ENCODE measurements at regions not wholly inside any gene's neighbourhood (a gene's known extent, or its start where the extent isn't known, plus 50 kb on each side); places are given as distances from the start of the nearest gene placed in this dataset.

DNA sequence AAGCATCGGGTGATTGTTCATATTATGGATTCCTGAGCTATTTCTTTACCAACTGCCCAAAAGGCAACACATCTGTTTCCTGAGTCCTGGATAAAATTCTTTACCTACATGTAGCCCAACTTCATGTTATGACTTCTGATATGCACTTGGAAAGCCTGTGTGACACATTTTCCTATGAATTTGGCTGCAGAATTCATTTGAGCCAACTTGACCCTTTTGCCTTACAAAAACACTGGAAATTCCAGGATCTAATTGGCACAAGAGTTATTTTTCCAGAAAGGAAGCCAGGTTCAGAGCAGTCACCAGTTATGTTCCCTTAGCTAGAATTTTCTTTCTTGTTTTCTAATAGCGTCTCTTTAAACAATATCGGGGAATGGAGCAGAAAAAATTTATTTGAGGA lies 202.5 kb upstream of the LRIG3 start:
- no peaks in the 10 kb centered on the region for H3K27me3 ChIP-seq
- TF ChIP-seq, protein P1, sequence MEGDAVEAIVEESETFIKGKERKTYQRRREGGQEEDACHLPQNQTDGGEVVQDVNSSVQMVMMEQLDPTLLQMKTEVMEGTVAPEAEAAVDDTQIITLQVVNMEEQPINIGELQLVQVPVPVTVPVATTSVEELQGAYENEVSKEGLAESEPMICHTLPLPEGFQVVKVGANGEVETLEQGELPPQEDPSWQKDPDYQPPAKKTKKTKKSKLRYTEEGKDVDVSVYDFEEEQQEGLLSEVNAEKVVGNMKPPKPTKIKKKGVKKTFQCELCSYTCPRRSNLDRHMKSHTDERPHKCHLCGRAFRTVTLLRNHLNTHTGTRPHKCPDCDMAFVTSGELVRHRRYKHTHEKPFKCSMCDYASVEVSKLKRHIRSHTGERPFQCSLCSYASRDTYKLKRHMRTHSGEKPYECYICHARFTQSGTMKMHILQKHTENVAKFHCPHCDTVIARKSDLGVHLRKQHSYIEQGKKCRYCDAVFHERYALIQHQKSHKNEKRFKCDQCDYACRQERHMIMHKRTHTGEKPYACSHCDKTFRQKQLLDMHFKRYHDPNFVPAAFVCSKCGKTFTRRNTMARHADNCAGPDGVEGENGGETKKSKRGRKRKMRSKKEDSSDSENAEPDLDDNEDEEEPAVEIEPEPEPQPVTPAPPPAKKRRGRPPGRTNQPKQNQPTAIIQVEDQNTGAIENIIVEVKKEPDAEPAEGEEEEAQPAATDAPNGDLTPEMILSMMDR (IDR thresholded peaks at IDR 0.05), result no peak

DNA sequence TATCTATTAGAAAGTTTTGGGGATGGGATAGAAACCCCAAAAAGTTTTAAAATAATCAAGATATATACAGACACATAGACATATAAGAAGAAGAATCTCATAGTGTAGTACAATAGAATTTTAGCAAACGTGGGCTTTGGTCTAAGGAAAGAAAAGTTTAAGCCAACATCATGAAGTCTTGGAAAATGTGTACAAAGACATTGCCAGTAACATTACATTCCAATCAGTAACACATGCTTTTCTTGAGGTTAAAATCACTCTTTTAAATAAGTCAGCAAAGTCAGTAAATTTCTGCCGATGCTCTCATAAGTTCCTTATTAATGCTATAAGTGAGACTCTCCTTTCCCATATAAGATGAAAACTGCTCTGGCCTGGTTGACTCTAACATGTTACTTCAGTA lies 201.1 kb upstream of the LRIG3 start:
- no peak overlapping the region for H3K27ac ChIP-seq
- H3K4me3 ChIP-seq (ENCODE audit: low read depth in 1 of 2, low read length in 1 of 2), result no peak overlapping the region
- no peaks in the 10 kb centered on the region for H3K4me1 ChIP-seq (ENCODE audit: control insufficient read depth in 1 of 2, insufficient read depth in 1 of 2, low read depth in 1 of 2, low read length in 1 of 2)
- no peaks in the 10 kb centered on the region for H3K36me3 ChIP-seq
- H3K9me3 ChIP-seq, result no peaks in the 10 kb centered on the region
- TF ChIP-seq, protein P1 (IDR thresholded peaks at IDR 0.05), result no peak
- no peaks in the 10 kb centered on the region for H3K27me3 ChIP-seq

More for the DNA sequence above, 202.5 kb upstream of the LRIG3 start:
- Histone ChIP-seq H3K4me3 (ENCODE audit: low read depth in 1 of 2, low read length in 1 of 2) (no peak overlapping the region), H3K27ac (no peak overlapping the region), H3K36me3 (no peaks in the 10 kb centered on the region), H3K4me1 (ENCODE audit: control insufficient read depth in 1 of 2, insufficient read depth in 1 of 2, low read depth in 1 of 2, low read length in 1 of 2) (no peaks in the 10 kb centered on the region), H3K9me3 (no peaks in the 10 kb centered on the region)

DNA sequence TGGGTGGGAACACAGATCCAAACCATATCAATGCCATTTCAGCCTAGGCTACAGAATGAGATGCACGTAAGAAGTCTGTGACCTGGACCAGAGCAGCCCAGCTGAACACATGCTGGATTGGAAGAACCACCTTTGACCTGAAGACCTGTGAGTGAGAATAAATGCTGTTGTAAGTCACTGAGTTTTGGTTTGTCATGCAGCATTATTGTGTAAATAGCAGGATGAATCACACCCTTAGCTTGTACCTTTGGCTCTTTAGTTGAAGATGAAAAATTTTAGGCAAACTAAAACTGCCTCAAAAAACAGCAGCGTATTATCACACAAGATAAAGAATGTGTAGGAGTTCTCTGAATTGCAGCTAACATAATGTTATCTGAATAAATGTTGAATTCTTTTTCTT lies 199.4 kb upstream of the LRIG3 start:
- H3K27ac ChIP-seq, result no peak overlapping the region
- H3K4me1 ChIP-seq (ENCODE audit: control insufficient read depth in 1 of 2, insufficient read depth in 1 of 2, low read depth in 1 of 2, low read length in 1 of 2), result no peaks in the 10 kb centered on the region
- no peaks in the 10 kb centered on the region for H3K27me3 ChIP-seq
- TF ChIP-seq, protein P1 (IDR thresholded peaks at IDR 0.05), result no peak
- no peaks in the 10 kb centered on the region for H3K9me3 ChIP-seq
- no peaks in the 10 kb centered on the region for H3K36me3 ChIP-seq
- no peak overlapping the region for H3K4me3 ChIP-seq (ENCODE audit: low read depth in 1 of 2, low read length in 1 of 2)

DNA sequence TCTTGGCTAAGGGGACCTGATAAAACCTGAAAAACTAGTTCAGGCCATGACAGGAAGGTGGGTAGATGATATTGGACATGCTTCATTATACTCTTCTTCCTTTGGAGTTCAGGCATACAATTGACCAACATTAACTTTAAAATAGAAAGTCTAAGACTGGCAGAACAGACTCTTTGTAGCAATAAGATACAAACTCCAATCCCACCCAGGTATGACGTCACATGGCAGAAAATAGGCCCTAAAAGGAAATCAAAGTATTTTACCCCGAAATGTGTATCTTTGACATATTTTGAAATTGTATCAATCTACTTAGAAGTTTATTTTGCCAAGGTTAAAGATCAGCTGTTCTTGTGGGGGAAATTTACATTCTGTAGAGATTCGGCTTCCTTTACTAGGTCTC lies 198.1 kb upstream of the LRIG3 start:
- Histone ChIP-seq H3K27me3 (no peaks in the 10 kb centered on the region), H3K36me3 (no peaks in the 10 kb centered on the region), H3K4me3 (ENCODE audit: low read depth in 1 of 2, low read length in 1 of 2) (no peak overlapping the region), H3K4me1 (ENCODE audit: control insufficient read depth in 1 of 2, insufficient read depth in 1 of 2, low read depth in 1 of 2, low read length in 1 of 2) (no peaks in the 10 kb centered on the region), H3K27ac (no peak overlapping the region), H3K9me3 (no peaks in the 10 kb centered on the region)
- TF ChIP-seq, protein P1 (IDR thresholded peaks at IDR 0.05), result no peak

DNA sequence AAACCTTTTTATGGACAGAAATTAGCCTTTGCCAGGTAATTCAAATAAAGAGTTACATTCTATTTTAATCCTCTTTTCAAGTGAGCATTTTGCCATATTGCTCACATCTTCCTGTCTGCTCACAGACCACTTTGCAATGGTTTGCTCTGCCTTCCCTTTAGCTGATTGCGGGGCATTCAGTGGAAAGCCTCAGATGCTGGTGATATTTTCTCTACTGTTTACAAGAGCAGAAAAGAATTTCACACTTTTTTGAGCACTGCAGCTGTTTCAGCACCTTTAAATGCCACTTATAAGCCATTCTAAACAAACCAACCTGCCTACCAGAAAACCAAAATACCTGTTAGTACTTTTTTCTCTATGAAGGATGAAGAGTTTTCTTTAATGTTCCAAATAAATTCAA lies 195.7 kb upstream of the LRIG3 start:
- TF ChIP-seq, protein P1 (IDR thresholded peaks at IDR 0.05), result no peak
- no peak overlapping the region for H3K27ac ChIP-seq

DNA sequence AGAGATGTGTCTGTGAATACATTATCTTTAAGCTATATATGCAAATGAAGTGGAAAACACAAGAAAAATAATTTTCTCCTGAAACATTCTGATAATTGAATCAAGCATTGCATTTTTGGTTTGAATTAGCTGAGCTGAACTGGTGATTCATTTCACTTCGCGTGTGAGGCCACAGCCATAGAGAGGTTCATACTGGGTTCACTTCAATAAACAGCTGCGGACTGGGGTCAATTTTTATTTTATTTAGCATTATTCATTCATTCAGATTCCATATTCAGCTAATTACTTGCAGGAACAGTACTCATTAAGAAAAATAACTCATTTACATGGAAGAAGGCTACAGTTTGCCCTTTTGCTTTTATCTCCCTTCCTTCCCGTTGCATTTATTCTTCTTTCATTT lies 195.2 kb upstream of the LRIG3 start:
- H3K36me3 ChIP-seq, result no peaks in the 10 kb centered on the region
- TF ChIP-seq, protein P1 (IDR thresholded peaks at IDR 0.05), result no peak
- H3K9me3 ChIP-seq, result no peaks in the 10 kb centered on the region
- no peaks in the 10 kb centered on the region for H3K27me3 ChIP-seq
- no peak overlapping the region for H3K4me3 ChIP-seq (ENCODE audit: low read depth in 1 of 2, low read length in 1 of 2)
- H3K4me1 ChIP-seq (ENCODE audit: control insufficient read depth in 1 of 2, insufficient read depth in 1 of 2, low read depth in 1 of 2, low read length in 1 of 2), result no peaks in the 10 kb centered on the region
- H3K27ac ChIP-seq, result no peak overlapping the region

More for the DNA sequence above, 195.7 kb upstream of the LRIG3 start:
- no peaks in the 10 kb centered on the region for H3K4me1 ChIP-seq (ENCODE audit: control insufficient read depth in 1 of 2, insufficient read depth in 1 of 2, low read depth in 1 of 2, low read length in 1 of 2)
- no peaks in the 10 kb centered on the region for H3K9me3 ChIP-seq
- no peak overlapping the region for H3K4me3 ChIP-seq (ENCODE audit: low read depth in 1 of 2, low read length in 1 of 2)
- no peaks in the 10 kb centered on the region for H3K36me3 ChIP-seq
- no peaks in the 10 kb centered on the region for H3K27me3 ChIP-seq
